IPS-NIHi11 (cell line): ENCODE measurements at regions not wholly inside any gene's neighbourhood (a gene's known extent, or its start where the extent isn't known, plus 50 kb on each side); places are given as distances from the start of the nearest gene placed in this dataset.

ENCODE experiments used
- DNase-seq: peaks from one replicate; pipeline ENCODE4 v3.0.0; 2012; ENCODE audit warnings: mixed read lengths, low spot score

DNA sequence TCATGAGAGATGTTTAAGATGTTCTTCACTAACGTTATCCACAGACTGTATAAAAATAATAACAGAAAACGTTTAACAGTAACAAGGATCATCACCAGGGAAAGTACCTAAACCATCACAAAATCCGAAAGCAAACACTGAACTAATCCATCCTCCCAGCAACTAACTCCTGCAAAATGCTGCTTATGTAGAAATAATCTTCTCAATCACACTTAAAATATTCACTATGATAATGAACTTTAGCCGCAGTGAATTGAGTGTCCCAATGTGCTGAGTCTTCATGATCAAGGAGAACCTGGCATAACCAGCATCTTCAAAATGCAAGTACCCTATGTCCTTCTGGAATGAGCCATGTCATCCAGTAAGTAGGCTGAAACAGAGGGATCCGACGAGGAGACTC lies 166.1 kb downstream of the LTN1 start:
- no peak for DNase-seq

DNA sequence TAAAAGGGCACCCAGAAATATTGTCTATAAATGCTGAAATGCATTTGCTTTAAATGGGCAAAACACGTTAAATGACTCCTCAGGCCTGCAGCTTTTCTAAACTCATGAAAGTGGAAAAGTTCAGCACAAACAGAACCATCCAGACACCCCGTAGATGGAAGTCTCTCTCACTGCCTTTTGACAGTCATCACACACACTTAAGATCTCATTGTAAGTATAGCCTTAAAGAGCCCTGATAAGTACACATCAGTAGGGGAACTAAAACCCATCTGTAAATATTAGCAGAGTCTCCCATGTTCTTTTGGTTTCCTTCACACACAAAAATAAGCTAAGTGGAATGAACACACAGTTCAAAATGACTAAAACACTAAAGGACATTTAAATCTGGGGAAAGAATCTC lies 166.7 kb downstream of the LTN1 start:
- DNase-seq, result no peak

DNA sequence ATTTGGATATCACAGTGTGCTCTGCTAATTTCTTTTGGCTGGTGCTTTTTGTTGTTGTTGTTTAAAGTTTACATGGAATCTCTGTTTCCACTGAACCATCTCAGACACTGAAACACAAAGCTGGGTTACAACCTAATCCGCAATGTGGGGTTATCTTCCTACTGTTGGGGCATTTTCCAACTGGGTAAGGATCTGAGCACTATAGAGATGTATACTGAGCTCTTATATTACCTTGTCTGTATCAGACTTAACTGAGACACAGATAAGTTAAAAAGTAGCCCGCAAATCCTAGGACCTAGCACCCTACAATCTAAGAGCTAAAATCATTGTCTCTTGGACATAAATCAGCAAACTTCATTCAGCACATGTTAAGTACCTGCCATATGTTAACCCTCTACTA lies 169.2 kb downstream of the LTN1 start:
- no peak for DNase-seq

DNA sequence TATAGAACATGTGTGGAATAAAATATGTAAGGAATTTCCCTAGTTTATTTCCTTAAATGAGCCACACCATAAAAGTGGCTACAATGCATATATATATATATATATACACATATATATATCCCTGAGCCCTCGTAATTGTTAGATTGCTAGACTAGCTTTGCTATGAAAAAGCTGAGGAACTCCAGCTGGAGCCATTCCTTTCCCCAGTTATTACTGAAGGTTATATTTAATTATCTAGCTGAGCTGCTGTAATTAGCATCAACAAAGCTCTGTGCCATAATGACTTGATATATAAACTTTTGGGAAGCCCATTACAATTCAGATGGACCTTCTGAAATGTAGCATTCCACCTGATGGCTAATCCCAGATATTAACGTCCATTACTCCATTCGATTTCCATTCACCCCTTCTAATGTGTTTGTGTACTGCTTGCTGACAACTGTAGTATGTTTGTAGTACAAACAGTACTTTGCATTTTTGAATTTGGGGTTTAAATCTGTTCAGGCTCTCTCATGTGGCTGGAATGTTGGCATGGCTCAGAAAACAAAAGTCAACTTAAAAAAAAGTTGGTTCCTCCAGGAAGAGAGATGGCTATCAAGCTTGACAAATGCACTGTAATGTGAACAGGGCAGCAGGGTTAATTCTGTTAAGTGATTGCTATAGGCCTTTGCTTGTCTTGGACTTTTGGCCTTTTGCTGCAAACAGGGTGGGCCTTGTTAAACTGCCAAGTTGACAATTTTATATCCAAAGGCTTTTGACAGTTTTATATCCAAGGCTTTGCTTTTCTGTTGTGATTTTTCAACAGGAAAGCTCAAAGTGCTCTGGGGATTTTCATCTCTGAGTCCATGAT lies 170.0 kb downstream of the LTN1 start:
- DNase-seq, result no peak

DNA sequence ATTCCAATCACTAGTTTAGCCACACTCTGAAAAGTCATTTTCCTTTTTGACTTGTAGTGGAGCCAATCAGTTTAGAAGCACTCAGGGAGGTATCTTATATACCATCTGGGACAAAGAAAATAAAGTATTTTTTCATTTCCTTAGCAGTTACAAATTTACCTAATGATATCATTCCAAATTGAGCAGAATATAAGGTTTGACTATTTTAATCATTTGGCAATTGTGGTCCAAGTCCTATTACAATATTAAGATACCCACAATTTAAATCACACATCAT lies 170.6 kb downstream of the LTN1 start:
- no peak for DNase-seq

DNA sequence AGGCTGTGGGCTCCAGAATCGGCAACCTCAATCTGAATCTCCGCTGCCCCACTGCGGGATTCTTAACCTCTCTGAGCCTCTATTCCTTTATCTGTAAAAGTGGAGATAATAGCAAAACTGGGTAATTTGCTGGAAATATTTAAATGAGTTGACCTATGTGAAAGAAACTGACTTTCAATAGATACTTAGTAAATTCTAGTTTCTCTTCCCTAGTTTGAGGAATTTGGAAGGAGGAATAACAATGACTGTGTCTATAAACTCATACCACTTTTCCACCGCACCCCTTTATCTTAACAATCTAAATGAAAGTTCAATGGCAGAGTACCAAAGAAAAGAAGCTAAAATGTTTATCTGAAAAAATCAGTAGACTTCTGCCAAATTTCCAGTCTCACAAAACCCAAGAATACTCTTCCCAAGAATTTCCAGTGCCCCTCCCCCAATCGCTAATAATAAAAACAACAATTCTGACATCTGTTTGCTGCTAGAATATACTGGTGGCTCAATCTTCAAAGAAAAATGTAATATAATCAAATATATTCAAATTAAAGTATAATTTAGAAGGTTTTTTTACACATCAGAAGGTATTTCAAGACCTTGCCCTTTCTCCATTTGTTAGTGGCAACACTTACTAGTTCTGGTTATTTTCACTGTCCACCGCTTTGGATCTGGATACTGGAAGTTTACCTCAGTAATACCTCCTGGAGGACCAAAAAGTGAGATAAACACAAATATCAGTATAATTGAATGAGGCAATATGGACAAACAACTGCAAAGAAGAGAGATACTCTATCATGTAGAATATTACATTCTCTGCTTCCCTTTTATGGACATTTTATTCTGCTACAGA lies 171.2 kb downstream of the LTN1 start:
- no peak for DNase-seq

DNA sequence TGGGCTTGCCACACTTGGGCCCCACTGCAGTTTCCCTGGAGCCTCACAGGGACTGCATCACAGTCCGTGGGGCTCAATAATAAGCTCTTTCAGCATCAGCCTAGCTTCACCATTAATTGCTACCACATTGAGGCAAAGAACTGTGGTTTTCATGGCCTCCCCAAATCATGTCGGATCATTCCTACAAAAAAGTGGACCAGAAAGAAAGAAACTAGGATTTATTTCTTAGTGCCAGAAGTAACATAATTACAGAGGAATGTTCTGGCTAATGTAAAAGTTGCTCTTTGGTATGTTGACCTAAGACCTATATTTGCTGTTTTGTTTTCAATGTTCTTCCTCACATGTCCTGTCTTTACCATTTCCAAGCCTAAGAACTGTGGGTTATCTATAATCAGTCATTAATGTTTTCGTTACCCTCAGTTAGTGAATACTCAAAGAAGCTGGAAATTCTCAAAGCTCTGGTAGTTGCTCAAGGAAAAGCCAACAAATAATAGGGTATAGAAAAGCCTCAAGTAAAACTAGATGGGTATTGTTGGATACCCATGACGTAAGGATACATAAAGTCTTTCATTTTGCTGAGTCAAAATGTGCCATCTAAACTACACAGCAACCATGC lies 173.9 kb downstream of the LTN1 start:
- no peak for DNase-seq

DNA sequence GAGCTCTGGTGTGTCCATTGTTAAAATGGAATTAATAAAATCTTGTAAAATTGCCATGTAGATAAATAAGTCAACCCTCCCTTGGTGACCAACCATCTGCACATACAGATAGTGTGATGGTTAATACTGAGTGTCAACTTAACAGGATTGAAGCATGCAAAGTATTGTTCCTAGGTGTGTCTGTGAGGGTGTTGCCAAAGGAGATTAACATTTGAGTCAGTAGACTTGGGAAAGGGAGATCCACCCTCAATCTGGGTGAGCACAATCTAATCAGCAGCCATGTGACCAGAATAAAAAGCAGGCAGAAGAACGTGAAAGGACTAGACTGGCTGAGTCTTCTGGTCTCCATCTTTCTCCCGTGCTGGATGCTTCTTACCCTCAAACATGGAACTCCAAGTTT lies 174.8 kb downstream of the LTN1 start:
- no peak for DNase-seq

DNA sequence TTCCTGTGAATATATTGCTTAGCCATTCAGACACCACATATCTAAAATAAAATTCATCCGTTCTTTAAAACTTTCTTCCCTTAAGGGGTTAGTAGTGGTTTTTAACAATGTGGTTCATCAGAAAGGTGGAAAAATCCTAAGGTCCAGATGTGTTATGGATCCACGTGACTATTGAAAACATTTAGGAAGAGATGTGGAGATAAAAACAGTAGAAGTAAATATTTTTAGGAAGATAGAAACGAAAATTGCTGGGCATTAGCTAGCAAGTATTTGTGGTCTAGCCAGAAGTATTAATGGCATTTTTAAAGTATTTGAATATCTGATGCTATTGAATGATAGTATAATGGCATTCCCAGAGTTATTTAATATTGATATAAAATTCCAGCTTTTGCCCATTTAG lies 180.8 kb downstream of the LTN1 start:
- no peak for DNase-seq

DNA sequence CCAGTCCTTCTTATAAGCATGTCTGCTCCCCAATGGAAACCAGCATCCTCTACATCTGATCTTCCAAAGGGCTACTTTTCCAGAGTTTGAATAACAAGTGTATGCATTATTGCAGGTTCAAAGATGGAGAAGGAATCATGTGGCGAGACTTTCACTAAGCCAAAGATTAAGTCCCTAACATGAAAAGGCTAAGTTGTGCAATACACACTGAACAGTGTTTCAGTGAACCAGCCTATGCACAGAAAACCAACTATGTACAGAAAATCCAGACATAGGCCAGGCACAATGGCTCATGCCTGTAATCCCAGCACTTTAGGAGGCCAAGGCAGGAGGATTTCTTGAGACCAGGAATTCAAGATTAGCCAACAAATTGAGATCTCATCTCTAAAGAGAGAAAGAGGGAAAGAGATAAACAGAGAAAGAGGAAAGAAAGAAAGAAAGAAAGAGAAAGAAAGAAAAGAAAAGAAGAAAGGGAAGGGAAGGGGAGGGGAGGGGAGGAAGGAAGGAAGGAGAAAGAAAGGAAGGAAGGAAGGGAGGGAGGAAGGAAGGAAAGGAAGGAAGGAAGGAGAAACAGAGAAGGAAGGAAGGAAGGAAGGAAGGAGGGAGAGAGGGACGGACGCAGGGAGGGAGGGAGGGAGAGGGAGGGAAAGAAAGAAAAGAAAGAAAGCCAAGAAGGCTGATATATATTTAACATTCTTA lies 181.7 kb downstream of the LTN1 start:
- no peak for DNase-seq

DNA sequence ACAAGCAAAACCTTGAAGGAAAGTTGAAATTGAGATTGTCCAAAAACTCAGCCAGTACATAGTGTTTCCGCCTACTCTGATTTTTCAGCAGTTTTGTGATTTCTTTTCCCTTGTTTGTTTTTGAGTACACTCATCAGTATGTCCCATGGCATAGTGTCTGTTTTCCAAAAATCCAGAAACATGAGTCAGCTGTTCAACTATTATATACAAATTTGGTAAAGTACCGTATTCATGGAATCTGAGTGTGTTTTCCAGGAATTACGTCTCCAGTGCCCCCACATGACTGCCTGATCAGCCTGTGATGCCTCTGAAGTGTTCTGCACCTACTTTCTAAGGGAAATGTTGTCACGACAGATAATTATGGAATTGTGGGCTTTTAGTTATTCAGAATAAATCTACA lies 186.8 kb downstream of the LTN1 start:
- DNase-seq, result no peak

DNA sequence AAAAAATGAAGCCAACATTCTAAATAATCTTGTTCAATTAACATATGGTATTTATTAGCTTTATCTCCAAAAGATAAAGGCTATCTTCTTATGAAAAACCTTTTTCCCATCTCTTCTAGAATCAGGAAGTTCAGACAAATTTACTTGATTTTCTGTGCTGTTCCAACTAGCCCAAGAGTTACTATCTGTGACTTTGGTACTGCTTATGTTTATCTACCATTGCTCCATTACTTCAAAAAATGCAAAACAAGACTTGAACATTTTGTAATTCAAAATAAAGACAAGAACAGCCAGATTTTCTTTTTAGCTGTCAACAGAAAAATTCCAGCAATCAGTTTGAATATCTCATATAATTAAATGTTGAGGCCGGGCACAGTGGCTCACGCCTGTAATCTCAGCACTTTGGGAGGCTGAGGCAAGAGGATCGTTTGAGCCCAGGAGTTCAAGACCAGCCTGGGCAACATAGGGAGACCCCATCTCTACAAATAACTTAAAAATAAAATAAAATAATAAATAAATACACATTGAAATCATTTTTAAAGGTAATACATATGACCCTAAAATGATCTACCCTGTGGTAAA lies 188.5 kb downstream of the LTN1 start:
- no peak for DNase-seq

DNA sequence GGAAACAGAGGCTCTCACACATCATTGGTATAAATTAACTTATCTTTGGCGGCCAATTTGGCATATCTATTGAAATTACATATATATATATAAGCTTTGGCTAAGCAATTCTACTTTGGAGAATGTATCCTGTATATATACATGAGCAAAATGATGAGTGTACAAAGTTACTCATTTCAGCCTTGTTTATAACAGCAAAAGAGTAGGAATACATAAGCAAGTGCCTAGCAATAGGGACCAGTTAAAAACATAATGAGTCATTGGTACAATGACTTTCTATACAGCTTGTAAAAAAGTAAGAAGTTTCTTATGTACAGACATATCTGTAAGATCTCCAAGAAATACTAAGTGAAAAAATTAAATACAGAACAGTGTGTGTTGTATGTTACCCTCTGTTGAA lies 190.8 kb downstream of the LTN1 start:
- DNase-seq, result no peak

DNA sequence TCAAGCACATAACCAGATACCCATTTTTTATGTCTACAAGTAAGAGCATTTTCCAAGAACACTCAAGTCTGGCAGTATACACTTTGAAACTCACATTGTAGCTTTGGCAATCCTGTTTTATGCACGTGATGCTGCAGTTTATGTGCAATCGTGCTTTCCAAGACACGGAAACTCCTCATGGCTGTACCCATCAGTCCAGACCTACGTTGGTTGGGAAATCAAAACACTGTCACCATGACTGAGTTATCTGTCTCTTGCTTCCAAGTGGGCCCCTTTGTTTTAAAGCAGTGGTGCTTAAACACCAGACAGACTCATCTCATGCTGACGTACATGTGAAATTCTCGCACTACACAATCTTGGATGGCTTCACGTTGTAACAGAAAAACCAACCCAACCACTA lies 192.8 kb downstream of the LTN1 start:
- DNase-seq, result no peak

DNA sequence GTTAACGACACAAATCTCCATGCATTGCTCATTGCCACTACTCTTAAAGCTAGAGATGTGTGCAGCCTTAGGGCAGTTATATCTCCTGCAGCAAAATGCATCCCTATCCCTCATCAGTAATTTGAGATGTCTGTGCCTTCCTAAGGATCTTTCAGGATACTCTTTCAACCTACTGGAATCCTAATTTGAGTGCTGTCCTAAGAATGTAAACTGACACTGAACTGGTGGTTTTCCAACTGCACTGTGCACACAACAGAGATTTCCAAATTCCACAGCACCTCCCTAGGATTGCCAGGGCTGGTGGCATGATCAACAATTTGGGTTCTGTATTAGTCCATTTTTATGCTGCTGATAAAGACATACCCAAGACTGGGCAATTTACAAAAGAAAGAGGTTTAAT lies 193.9 kb downstream of the LTN1 start:
- no peak for DNase-seq

DNA sequence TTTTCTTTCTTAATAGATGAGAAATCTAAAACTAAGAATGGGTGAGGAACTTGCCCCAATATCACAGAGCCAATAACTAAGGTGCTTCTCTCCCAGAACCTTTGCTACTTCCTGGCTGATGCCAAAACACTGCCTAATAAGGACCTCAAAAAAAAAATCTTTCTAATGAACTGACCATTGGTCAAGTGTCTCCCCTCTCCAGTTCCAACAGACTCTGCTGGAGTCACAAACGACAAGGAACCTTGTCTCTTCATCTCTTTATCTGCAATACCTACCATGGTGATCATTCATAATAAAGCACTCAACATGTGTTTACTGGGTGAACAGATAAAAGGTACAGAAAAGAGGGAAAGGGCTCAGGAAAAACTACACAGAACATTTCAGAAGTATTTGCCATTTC lies 197.4 kb downstream of the LTN1 start:
- no peak for DNase-seq

DNA sequence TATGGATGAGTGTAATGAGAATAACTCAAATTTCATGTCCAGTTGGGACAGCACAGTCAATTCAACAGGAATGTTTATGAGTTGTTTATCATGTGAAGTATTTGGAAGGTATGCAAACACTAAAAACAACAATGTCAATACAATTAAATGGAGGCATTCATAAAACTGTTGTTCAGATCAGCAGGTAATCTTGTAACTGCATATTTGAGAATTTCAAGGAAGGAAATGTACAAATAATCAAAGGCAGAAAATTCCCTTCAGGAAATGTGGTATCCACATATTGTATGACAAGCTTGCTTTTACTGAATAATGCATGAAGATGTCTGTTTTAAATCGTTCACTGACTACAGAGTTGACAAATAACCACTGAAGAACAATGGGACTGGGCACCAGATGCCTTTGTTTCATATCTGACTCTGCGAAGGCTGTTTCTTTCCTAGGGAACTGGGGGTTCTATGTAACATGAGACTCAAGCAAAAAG lies 198.3 kb downstream of the LTN1 start:
- no peak for DNase-seq

DNA sequence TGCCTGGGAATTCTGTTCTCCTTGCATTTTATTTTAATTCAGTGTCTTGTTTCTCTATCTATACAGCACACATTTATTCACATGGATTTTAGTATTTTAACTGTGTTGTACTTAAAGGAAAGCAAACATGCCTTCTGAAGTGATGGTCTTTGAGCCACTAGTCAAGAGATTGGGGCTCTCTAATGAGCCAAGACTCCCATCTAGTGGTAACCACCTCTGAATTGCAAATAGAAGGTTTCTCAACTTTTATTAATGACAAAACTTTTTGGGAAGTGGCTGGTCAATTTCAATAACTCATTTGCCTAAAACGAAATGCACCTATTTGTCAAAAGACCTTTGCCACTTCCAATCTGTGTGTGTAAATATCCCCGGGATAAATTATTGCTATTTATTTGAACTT lies 199.6 kb downstream of the LTN1 start:
- DNase-seq, result no peak

DNA sequence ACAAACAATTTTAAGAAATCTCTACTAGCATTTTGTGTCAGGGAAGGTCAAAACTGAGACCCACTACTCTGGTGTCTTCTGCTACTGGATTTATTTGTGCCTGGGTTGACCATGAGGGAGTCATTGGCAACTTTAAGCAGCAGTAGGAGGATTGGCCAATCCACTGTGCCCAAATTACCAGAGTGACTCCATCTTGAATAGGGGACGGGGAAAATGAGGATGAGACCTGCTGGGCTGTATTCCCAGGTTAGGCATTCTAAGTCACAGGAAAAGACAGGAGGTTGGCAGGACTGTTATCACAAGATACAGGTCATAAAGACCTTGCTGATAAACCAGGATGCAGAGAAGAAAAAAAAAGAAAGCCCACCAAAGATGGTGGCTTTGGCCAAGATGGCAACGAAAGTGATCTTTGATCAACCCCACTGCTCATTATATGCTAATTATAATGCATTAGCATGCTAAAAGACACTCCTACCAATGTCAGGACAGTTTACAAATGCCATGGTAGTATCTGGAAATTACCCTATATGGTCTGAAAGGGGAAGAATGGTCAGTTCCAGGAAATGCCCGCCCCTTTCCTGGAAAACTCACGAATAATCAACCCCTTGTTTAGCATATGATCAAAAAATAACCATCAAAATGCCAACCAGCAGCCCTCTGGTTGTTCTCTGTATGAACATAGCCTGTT lies 200.9 kb downstream of the LTN1 start:
- DNase-seq, result no peak

DNA sequence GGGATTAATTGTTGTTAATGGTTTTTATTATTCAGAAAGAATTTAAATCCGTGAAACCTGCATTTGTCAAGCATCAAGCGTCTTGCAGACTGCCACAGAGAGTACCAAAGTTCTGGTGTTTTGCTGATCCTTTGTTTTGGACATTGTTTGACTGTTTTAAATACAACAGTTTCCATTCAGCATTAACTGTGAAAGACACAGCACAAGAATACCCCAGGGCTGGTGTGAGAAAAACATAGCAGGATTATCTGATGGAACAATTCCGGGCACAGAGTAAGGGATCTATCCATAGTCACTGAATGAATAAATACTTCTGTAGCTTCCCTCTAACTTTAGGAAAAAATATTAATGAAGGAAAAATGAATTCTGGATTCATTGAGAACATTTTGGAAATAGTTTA lies 202.3 kb downstream of the LTN1 start:
- DNase-seq, result no peak

DNA sequence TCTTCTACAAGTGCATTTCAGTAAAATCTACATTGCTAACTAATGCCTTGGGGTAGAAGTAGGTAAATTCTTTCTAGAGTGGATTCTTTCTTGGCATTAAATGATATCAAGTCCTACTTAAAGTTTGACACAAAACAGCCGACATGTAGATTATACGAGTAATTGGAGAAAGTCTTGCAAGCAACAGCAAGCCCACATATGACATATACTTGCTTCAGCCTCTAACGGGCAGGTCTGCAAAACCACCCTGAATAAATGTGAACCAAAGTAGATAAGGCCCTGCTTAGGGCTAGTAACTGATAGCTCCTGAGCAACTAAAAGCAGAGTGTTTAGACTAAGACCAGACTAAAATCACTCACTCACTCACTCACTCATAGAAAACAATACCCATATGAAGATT lies 203.2 kb downstream of the LTN1 start:
- no peak for DNase-seq

DNA sequence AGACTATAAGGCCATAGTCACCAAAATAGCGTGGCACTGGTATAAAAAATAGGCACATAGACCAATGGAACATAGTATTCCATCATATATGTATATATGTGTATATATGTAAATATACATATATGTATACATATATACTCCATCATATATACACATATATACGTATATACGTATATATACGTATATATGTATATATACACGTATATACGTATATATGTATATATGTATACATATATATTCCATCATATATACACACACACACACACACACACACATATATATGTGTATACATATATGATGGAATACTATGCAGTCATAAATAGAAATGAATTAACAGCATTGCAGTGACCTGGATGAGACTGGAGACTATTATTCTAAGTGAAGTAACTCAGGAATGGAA lies 204.6 kb downstream of the LTN1 start:
- DNase-seq, result no peak
